ENCODE measurements at regions not wholly inside any gene's neighbourhood (a gene's known extent, or its start where the extent isn't known, plus 50 kb on each side); places are given as distances from the start of the nearest gene placed in this dataset.

DNA sequence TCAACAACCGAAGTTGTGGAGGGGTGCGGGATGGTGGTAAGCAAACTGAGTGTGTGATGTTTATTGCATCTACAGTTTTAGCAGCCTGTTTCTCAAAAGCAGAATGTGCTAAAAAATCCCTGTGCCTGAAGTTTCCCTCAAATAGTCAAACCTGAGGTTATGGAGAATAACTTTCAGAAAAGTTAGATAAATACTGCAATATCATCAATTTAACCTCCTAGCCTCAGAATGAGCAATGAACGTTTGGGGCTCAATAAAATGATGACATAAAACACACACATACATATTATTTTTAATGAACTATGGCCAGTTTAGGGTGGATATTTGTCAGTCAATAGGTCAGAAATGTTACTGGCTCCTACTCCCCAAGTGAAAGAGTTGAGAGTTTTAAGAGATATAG is 201.6 kb downstream of the SEMA6D start:
- TF ChIP-seq EZH2 (IDR thresholded peaks at IDR 0.05; ENCODE audit: borderline replicate concordance) (no peak), EZH2phosphoT487 (IDR thresholded peaks at IDR 0.05; ENCODE audit: low read depth, severe bottlenecking, unreplicated experiment) (no peak)
- TF ChIP-seq, protein P1, sequence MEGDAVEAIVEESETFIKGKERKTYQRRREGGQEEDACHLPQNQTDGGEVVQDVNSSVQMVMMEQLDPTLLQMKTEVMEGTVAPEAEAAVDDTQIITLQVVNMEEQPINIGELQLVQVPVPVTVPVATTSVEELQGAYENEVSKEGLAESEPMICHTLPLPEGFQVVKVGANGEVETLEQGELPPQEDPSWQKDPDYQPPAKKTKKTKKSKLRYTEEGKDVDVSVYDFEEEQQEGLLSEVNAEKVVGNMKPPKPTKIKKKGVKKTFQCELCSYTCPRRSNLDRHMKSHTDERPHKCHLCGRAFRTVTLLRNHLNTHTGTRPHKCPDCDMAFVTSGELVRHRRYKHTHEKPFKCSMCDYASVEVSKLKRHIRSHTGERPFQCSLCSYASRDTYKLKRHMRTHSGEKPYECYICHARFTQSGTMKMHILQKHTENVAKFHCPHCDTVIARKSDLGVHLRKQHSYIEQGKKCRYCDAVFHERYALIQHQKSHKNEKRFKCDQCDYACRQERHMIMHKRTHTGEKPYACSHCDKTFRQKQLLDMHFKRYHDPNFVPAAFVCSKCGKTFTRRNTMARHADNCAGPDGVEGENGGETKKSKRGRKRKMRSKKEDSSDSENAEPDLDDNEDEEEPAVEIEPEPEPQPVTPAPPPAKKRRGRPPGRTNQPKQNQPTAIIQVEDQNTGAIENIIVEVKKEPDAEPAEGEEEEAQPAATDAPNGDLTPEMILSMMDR (IDR thresholded peaks at IDR 0.05; ENCODE audit: poor library complexity), result no peak
